Nephron progenitor cell (in vitro differentiated cells): ENCODE measurements at regions not wholly inside any gene's neighbourhood (a gene's known extent, or its start where the extent isn't known, plus 50 kb on each side); places are given as distances from the start of the nearest gene placed in this dataset.

Experiments
- DNase-seq: peaks from one replicate; pipeline ENCODE4 v3.0.0; 2021
- H3K27ac Mint-ChIP-seq: 2 replicates; pipeline ENCODE4 v1.8.0; 2021; ENCODE audit warnings: mild to moderate bottlenecking, moderate library complexity, mixed read lengths
- H3K27me3 Mint-ChIP-seq: 2 replicates; pipeline ENCODE4 v1.8.0; 2021; ENCODE audit warnings: mild to moderate bottlenecking, low read depth, mixed read lengths; ENCODE audit not compliant: poor library complexity
- H3K36me3 Mint-ChIP-seq: 2 replicates; pipeline ENCODE4 v1.8.0; 2021; ENCODE audit warnings: low read depth, mixed read lengths
- H3K4me1 Mint-ChIP-seq: 2 replicates; pipeline ENCODE4 v1.8.0; 2021; ENCODE audit warnings: mixed read lengths
- H3K4me3 Mint-ChIP-seq: 2 replicates; pipeline ENCODE4 v1.8.0; 2021; ENCODE audit warnings: mild to moderate bottlenecking, moderate library complexity, mixed read lengths
- H3K9me3 Mint-ChIP-seq: 2 replicates; pipeline ENCODE4 v1.8.0; 2021; ENCODE audit warnings: mild to moderate bottlenecking, moderate library complexity, mixed read lengths
- CTCF ChIP-seq: fragments of 200-600 bp; sonication (generic); IDR thresholded peaks from 2 replicates; pipeline ENCODE4 v1.5.0; 2021; ENCODE audit warnings: antibody characterized with exemption

- TF ChIP-seq CTCF: no peak
- H3K9me3 Mint-ChIP-seq: no peaks in the 10 kb centered on the region
- DNase-seq: no peak
- no peak overlapping the region for H3K4me3 Mint-ChIP-seq
- H3K4me1 Mint-ChIP-seq: peaks cover 10% of the 10 kb centered on the region
- H3K36me3 Mint-ChIP-seq: no peaks in the 10 kb centered on the region
- no peak overlapping the region for H3K27ac Mint-ChIP-seq
- no peaks in the 10 kb centered on the region for H3K27me3 Mint-ChIP-seq
These were observed 380.3 kb downstream of the TBL1XR1 start for GRCh38 chr3:176816937-176817336.

- no peaks in the 10 kb centered on the region for H3K9me3 Mint-ChIP-seq
- H3K36me3 Mint-ChIP-seq: no peaks in the 10 kb centered on the region
- DNase-seq: peak; percentile 75
- H3K4me3 Mint-ChIP-seq: no peak overlapping the region
- H3K27me3 Mint-ChIP-seq: no peaks in the 10 kb centered on the region
- peak; percentile 78 for TF ChIP-seq CTCF
- H3K4me1 Mint-ChIP-seq: peaks cover 10% of the 10 kb centered on the region
- H3K27ac Mint-ChIP-seq: no peak overlapping the region
These were observed 383.0 kb downstream of the TBL1XR1 start for GRCh38 chr3:176814285-176814684.

GRCh38 chr3:176807938-176808337, 389.3 kb downstream of the TBL1XR1 start:
- no peaks in the 10 kb centered on the region for H3K36me3 Mint-ChIP-seq
- H3K27me3 Mint-ChIP-seq: peaks cover 3% of the 10 kb centered on the region
- no peak overlapping the region for H3K4me3 Mint-ChIP-seq
- H3K27ac Mint-ChIP-seq: no peak overlapping the region
- no peaks in the 10 kb centered on the region for H3K9me3 Mint-ChIP-seq
- DNase-seq: no peak
- TF ChIP-seq CTCF: no peak
- H3K4me1 Mint-ChIP-seq: no peaks in the 10 kb centered on the region

- TF ChIP-seq CTCF: no peak
- no peaks in the 10 kb centered on the region for H3K36me3 Mint-ChIP-seq
These were observed 397.6 kb downstream of the TBL1XR1 start for GRCh38 chr3:176799675-176800074.

GRCh38 chr3:176798680-176799079, 398.6 kb downstream of the TBL1XR1 start:
- Mint-ChIP-seq H3K27me3 (no peaks in the 10 kb centered on the region), H3K4me1 (peaks cover 33% of the 10 kb centered on the region), H3K9me3 (no peaks in the 10 kb centered on the region), H3K27ac (no peak overlapping the region), H3K36me3 (no peaks in the 10 kb centered on the region), H3K4me3 (no peak overlapping the region)
- no peak for DNase-seq
- no peak for TF ChIP-seq CTCF

More at GRCh38 chr3:176799675-176800074, 397.6 kb downstream of the TBL1XR1 start:
- H3K4me3 Mint-ChIP-seq: no peak overlapping the region
- DNase-seq: no peak
- no peaks in the 10 kb centered on the region for H3K9me3 Mint-ChIP-seq
- H3K27me3 Mint-ChIP-seq: no peaks in the 10 kb centered on the region
- H3K4me1 Mint-ChIP-seq: peaks cover 24% of the 10 kb centered on the region
- no peak overlapping the region for H3K27ac Mint-ChIP-seq

- H3K9me3 Mint-ChIP-seq: no peaks in the 10 kb centered on the region
- H3K27ac Mint-ChIP-seq: no peak overlapping the region
- H3K4me1 Mint-ChIP-seq: peaks cover 33% of the 10 kb centered on the region
- TF ChIP-seq CTCF: no peak
- H3K36me3 Mint-ChIP-seq: no peaks in the 10 kb centered on the region
- no peaks in the 10 kb centered on the region for H3K27me3 Mint-ChIP-seq
- H3K4me3 Mint-ChIP-seq: no peak overlapping the region
- DNase-seq: no peak
These were observed 400.9 kb downstream of the TBL1XR1 start for GRCh38 chr3:176796371-176796770.
